Activated naive CD4-positive, alpha-beta T cell treated with anti-CD3 and anti-CD28 coated beads for 36 hours (primary cell): ENCODE measurements at regions not wholly inside any gene's neighbourhood (a gene's known extent, or its start where the extent isn't known, plus 50 kb on each side); places are given as distances from the start of the nearest gene placed in this dataset.
"Not testable (repeated sequence)": the region's sequence is repeated elsewhere in the genome, so short reads cannot be mapped to it uniquely, and the experiment has no call there.

Experiments used
- CTCF ChIA-PET: fragments of 350-600 bp; sonication (Branson Sonifier 250); formaldehyde crosslinking; loops from one replicate; lab custom pipeline; 2021; ENCODE audit warnings: antibody characterized with exemption; lab: Charles Lee
- DNase-seq: peaks from one replicate; pipeline ENCODE4 v3.0.0-alpha.2; 2020
- H3K27ac Mint-ChIP-seq: one replicate; pipeline ENCODE4 v1.8.0; 2021; ENCODE audit warnings: mild to moderate bottlenecking, mixed read lengths
- H3K27me3 Mint-ChIP-seq: one replicate; pipeline ENCODE4 v1.8.0; 2021; ENCODE audit warnings: low read depth, mixed read lengths
- H3K36me3 Mint-ChIP-seq: one replicate; pipeline ENCODE4 v1.8.0; 2021; ENCODE audit warnings: low read depth, mixed read lengths
- H3K4me1 Mint-ChIP-seq: one replicate; pipeline ENCODE4 v1.8.0; 2021; ENCODE audit warnings: low read depth, mixed read lengths
- H3K4me3 Mint-ChIP-seq: one replicate; pipeline ENCODE4 v1.8.0; 2021; ENCODE audit warnings: mild to moderate bottlenecking, moderate library complexity, mixed read lengths
- H3K9me3 Mint-ChIP-seq: one replicate; pipeline ENCODE4 v1.8.0; 2021; ENCODE audit warnings: mixed read lengths
- intact Hi-C: fragments of 100-400 bp; cut with micrococcal nuclease; formaldehyde crosslinking; loops from one replicate; pipeline ENCODE4 v1.15.1; 2023

GRCh38 chrX:109782994-109783700, 50.1 kb upstream of the ACSL4 start:
- no peaks in the 10 kb centered on the region for H3K36me3 Mint-ChIP-seq
- no peak for DNase-seq
- H3K27ac Mint-ChIP-seq = peak overlapping the region; percentile 56
- no peak overlapping the region for H3K4me3 Mint-ChIP-seq
- no peaks in the 10 kb centered on the region for H3K27me3 Mint-ChIP-seq
- peaks cover 10% of the 10 kb centered on the region for H3K4me1 Mint-ChIP-seq
- no peaks in the 10 kb centered on the region for H3K9me3 Mint-ChIP-seq
- intact Hi-C loops = no loop called here
- CTCF ChIA-PET = interaction anchor here (0.5 kb wide), 1 partner anchor 139 kb away, joined by 4 read pairs; no protein-coding TSS in a partner anchor

DNA sequence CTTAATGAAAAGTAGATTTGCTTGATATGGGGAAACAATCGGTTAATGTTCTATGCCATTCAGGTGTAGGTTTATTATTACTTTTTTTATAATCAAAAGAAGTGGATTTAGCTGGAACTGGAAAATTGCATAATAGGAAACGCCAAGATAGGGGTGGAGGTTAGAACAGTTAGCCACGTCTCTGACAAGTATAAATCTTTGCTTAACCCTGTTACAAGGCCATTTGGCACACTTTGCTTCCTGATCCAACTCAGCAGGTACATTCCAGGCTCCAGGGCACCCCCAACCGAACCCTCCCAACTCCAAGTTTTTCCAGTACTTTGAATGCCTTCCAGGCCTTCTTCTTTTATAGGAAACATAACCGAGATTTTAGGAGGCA, 50.6 kb upstream of the ACSL4 start:
- Mint-ChIP-seq H3K27me3 (no peaks in the 10 kb centered on the region), H3K27ac (no peak overlapping the region), H3K4me3 (no peak overlapping the region), H3K36me3 (no peaks in the 10 kb centered on the region), H3K4me1 (peaks cover 10% of the 10 kb centered on the region), H3K9me3 (no peaks in the 10 kb centered on the region)
- CTCF ChIA-PET = interaction anchor here (0.5 kb wide), 1 partner anchor 138 kb away, joined by 4 read pairs; no protein-coding TSS in a partner anchor
- DNase-seq = no peak
- intact Hi-C loops = no loop called here

GRCh38 chrX:109785053-109785452, 52.0 kb upstream of the ACSL4 start:
- CTCF ChIA-PET = no interaction called here
- Mint-ChIP-seq H3K27ac (no peak overlapping the region), H3K9me3 (no peaks in the 10 kb centered on the region), H3K4me1 (peaks cover 10% of the 10 kb centered on the region), H3K4me3 (no peak overlapping the region), H3K36me3 (no peaks in the 10 kb centered on the region), H3K27me3 (no peaks in the 10 kb centered on the region)
- DNase-seq = no peak
- intact Hi-C loops = no loop called here

DNA sequence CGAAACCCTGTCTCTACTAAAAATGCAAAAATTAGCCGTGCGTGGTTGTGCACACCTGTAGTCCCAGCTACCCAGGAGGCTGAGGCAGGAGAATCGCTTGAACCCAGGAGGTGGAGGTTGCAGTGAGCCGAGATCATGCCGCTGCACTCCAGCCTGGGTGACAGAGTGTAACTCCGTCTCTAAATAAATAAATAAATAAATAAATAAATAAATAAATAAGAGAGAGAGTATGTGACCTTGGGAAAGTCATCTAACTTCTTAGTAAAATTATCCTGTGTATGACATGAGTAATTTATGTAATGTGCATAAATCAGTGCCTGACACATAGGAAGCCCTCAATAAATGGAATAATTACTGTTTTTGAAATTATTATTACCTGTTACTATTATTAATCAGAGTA, 57.5 kb upstream of the ACSL4 start:
- H3K27ac Mint-ChIP-seq, H3K4me1 Mint-ChIP-seq, H3K27me3 Mint-ChIP-seq, intact Hi-C loops, DNase-seq, CTCF ChIA-PET, H3K9me3 Mint-ChIP-seq, H3K36me3 Mint-ChIP-seq, H3K4me3 Mint-ChIP-seq: not testable (repeated sequence)

DNA sequence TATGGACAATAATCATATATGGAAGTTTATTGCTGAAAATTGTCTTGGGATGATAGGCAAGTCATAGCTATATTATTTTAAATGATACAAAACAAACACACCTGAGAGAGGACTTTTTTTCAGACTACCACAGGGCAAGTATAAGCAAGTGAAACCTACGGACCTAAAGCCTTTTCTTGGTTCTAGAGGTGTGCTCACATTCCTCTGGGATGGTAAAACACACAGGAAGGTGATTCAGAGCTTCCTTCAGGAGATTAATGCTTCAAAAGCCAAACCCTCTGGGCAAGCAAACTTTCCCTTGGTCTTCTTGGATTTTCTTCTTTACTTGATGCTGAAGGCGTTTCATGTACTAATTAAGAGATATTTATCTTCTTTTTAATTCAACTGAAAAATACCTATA, 60.1 kb upstream of the ACSL4 start:
- H3K27me3 Mint-ChIP-seq = no peaks in the 10 kb centered on the region
- intact Hi-C loops = no loop called here
- H3K9me3 Mint-ChIP-seq = no peaks in the 10 kb centered on the region
- no peaks in the 10 kb centered on the region for H3K36me3 Mint-ChIP-seq
- no peak overlapping the region for H3K4me3 Mint-ChIP-seq
- CTCF ChIA-PET = no interaction called here
- no peaks in the 10 kb centered on the region for H3K4me1 Mint-ChIP-seq
- no peak overlapping the region for H3K27ac Mint-ChIP-seq
- no peak for DNase-seq

GRCh38 chrX:109795682-109796081, 62.6 kb upstream of the ACSL4 start:
- Mint-ChIP-seq H3K4me3 (no peak overlapping the region), H3K4me1 (no peaks in the 10 kb centered on the region), H3K27ac (no peak overlapping the region), H3K9me3 (no peaks in the 10 kb centered on the region), H3K27me3 (no peaks in the 10 kb centered on the region), H3K36me3 (no peaks in the 10 kb centered on the region)
- intact Hi-C loops = no loop called here
- DNase-seq = no peak
- CTCF ChIA-PET = no interaction called here

GRCh38 chrX:109797311-109797975, 64.4 kb upstream of the ACSL4 start:
- Mint-ChIP-seq H3K36me3 (no peaks in the 10 kb centered on the region), H3K27me3 (no peaks in the 10 kb centered on the region), H3K4me1 (no peaks in the 10 kb centered on the region), H3K4me3 (no peak overlapping the region), H3K9me3 (no peaks in the 10 kb centered on the region), H3K27ac (no peak overlapping the region)
- CTCF ChIA-PET = no interaction called here
- intact Hi-C loops = no loop called here
- DNase-seq = no peak

DNA sequence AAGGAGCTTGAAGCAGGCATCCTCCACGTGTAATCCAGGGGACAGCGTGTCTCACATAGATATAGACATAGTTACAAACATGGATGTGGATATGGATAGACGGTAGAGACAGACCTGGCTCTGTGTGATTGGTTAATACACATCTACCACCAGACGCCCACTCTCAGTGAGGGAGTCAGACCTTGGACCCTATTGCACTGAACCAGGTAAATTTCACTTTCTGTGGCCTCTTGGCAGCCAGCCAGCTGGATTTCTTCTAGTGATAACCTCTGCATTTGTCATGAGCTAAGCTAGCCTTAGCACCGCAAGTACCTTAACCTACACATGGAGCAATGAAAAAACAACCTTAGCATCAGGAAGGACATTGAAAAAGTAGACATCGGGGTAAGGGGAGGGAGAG, 79.2 kb upstream of the ACSL4 start:
- Mint-ChIP-seq H3K4me1 (no peaks in the 10 kb centered on the region), H3K9me3 (no peaks in the 10 kb centered on the region), H3K27ac (no peak overlapping the region), H3K4me3 (no peak overlapping the region), H3K36me3 (no peaks in the 10 kb centered on the region), H3K27me3 (peaks cover 1% of the 10 kb centered on the region)
- DNase-seq = no peak
- CTCF ChIA-PET = no interaction called here
- intact Hi-C loops = no loop called here

- H3K4me3 Mint-ChIP-seq = no peak overlapping the region
- H3K36me3 Mint-ChIP-seq = no peaks in the 10 kb centered on the region
- H3K9me3 Mint-ChIP-seq = no peaks in the 10 kb centered on the region
- no peaks in the 10 kb centered on the region for H3K4me1 Mint-ChIP-seq
- no peak overlapping the region for H3K27ac Mint-ChIP-seq
- intact Hi-C loops = no loop called here
- DNase-seq = no peak
- peaks cover 1% of the 10 kb centered on the region for H3K27me3 Mint-ChIP-seq
- CTCF ChIA-PET = interaction anchor here (0.6 to 0.7 kb wide), 2 partner anchors 22 to 1810 kb away, joined by 3 read pairs; no protein-coding TSS in a partner anchor
Measured at GRCh38 chrX:109813236-109813635, 80.2 kb upstream of the ACSL4 start.

GRCh38 chrX:109818976-109819375, 85.9 kb upstream of the ACSL4 start:
- Mint-ChIP-seq H3K4me1 (no peaks in the 10 kb centered on the region), H3K9me3 (no peaks in the 10 kb centered on the region), H3K4me3 (no peak overlapping the region), H3K27ac (no peak overlapping the region), H3K36me3 (no peaks in the 10 kb centered on the region), H3K27me3 (peaks cover 1% of the 10 kb centered on the region)
- intact Hi-C loops = no loop called here
- no peak for DNase-seq
- CTCF ChIA-PET = interaction anchor here (0.6 kb wide), 1 partner anchor 142 kb away, joined by 3 read pairs; no protein-coding TSS in a partner anchor

DNA sequence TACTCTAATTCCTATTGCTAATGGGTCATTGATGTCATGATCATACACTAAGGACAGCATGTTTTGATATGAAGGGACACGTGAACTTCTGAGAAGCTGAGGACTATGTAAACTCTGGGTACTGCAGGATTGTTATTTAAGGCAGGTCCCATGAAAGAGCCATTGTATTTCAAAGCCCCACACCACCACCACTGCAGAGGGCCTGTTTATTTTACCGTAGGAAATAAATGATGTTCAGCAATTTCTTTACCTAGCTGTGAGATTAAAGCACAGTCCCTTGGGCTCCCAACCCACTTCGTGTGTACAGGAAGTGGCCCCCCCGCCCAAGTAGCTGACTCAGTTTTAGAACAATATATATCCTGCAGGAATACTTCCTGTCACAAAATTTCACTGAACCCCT, 89.8 kb upstream of the ACSL4 start:
- Mint-ChIP-seq H3K9me3 (no peaks in the 10 kb centered on the region), H3K4me3 (no peak overlapping the region), H3K27ac (no peak overlapping the region), H3K36me3 (no peaks in the 10 kb centered on the region), H3K4me1 (no peaks in the 10 kb centered on the region), H3K27me3 (no peaks in the 10 kb centered on the region)
- CTCF ChIA-PET = no interaction called here
- DNase-seq = no peak
- intact Hi-C loops = no loop called here

GRCh38 chrX:109826954-109827708, 94.1 kb upstream of the ACSL4 start:
- H3K9me3 Mint-ChIP-seq = no peaks in the 10 kb centered on the region
- intact Hi-C loops = no loop called here
- no peak overlapping the region for H3K4me3 Mint-ChIP-seq
- H3K4me1 Mint-ChIP-seq = no peaks in the 10 kb centered on the region
- no peak overlapping the region for H3K27ac Mint-ChIP-seq
- no peaks in the 10 kb centered on the region for H3K27me3 Mint-ChIP-seq
- CTCF ChIA-PET = interaction anchor here (1.2 kb wide), 1 partner anchor 63 kb away, joined by 3 read pairs; no protein-coding TSS in a partner anchor
- no peak for DNase-seq
- H3K36me3 Mint-ChIP-seq = no peaks in the 10 kb centered on the region
